ENCODE measurements at regions not wholly inside any gene's neighbourhood (a gene's known extent, or its start where the extent isn't known, plus 50 kb on each side); places are given as distances from the start of the nearest gene placed in this dataset.

DNA sequence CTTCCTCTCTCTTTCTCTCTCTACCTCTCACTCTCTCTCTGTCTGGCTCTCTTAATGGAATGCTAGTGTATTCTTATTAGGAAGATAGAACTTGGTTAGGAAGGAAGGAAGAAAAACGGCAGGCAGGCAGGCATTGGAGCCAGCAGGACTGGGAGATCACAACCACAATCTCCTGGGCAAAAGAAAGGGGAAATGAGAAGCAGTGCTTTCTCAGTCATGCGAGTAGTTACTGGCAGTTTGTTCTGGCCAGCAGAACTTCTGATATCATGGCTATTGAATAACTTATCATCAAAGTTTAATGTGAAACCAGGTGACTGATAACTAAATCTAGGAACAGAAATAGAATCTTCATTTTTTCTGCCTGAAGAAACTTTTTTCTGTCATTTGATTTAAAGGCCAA lies 60.9 kb upstream of the PAGE1 start:
- Histone ChIP-seq H3K4me1 (no peaks in the 10 kb centered on the region), H3K36me3 (no peaks in the 10 kb centered on the region), H3K9me3 (no peaks in the 10 kb centered on the region), H3K27me3 (no peaks in the 10 kb centered on the region), H3K27ac (no peak overlapping the region), H3K4me3 (no peak overlapping the region)
- no peak for ATAC-seq (ENCODE audit: low FRiP score in 2 of 2)
- no peak for DNase-seq
- TF ChIP-seq, protein P1, sequence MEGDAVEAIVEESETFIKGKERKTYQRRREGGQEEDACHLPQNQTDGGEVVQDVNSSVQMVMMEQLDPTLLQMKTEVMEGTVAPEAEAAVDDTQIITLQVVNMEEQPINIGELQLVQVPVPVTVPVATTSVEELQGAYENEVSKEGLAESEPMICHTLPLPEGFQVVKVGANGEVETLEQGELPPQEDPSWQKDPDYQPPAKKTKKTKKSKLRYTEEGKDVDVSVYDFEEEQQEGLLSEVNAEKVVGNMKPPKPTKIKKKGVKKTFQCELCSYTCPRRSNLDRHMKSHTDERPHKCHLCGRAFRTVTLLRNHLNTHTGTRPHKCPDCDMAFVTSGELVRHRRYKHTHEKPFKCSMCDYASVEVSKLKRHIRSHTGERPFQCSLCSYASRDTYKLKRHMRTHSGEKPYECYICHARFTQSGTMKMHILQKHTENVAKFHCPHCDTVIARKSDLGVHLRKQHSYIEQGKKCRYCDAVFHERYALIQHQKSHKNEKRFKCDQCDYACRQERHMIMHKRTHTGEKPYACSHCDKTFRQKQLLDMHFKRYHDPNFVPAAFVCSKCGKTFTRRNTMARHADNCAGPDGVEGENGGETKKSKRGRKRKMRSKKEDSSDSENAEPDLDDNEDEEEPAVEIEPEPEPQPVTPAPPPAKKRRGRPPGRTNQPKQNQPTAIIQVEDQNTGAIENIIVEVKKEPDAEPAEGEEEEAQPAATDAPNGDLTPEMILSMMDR (IDR thresholded peaks at IDR 0.05) = no peak
- TF ChIP-seq EP300 (IDR thresholded peaks at IDR 0.05) (no peak), POLR2AphosphoS5 (IDR thresholded peaks at IDR 0.05) (no peak), POLR2A (IDR thresholded peaks at IDR 0.05) (no peak)
- WGBS, 2 donors = 18 to 27% methylated on average over 2 of the region's 2 CpGs

DNA sequence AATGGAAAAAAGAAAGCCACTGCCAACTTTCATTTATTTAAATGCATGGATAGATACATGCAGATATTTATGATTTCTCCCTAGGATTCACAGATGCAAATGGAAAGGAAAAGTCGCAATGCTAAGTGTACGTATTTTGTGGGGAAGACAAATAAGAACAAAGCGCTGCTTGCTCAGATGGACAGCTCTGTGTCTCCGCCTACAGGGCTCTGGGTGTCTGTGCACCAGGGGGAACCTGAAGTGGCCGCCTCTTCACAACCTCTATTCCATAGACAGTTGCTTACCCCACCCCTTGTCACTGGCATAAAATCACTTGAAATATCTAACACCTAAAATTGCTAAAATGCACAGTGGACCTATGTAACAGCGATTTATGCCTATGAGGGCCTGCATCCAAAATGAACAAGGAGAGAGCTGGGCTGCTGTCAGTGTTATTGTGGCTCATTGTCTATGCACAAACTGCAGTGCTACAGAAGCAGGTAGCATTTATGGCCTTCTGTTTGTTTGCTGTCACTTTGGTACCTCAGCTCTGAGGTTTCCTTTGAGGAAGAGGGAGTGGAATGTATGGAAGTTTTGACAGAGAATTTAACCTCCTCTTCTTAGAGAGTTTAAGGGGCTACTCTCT lies 58.6 kb upstream of the PAGE1 start:
- Histone ChIP-seq H3K4me1 (no peaks in the 10 kb centered on the region), H3K4me3 (no peak overlapping the region), H3K9me3 (no peaks in the 10 kb centered on the region), H3K36me3 (no peaks in the 10 kb centered on the region), H3K27ac (no peak overlapping the region), H3K27me3 (no peaks in the 10 kb centered on the region)
- ATAC-seq (ENCODE audit: low FRiP score in 2 of 2) = peak in 1 of 2 donors; percentile 74
- 5 to 18% methylated on average over 2 to 6 of the region's 6 CpGs for WGBS, 2 donors
- peak in 1 of 2 donors; percentile 25 for DNase-seq
- TF ChIP-seq EP300 (IDR thresholded peaks at IDR 0.05) = no peak
- TF ChIP-seq, protein P1 (IDR thresholded peaks at IDR 0.05) = peak; percentile 50 to 60 (median 57)

DNA sequence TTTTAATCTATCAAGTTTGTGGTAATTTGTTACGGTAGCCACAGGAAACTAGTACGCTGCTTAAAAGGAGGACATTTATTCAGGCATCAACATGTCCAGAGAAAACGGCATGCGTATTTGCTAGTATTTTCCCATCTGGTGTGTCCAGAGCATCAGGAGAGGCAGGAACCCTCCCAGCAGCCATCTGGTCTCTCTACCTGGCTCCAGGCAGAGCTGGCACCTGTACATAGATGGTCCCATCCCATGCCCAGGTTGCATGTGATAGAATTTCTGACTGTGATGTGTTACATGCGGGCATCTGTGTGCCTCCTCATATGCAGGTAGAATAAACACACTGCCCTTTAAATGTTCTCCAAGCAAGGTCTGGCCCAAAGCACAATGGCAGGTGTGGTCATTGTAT lies 57.9 kb upstream of the PAGE1 start:
- 88% methylated on average over 5 of the region's 5 CpGs for WGBS, 2 donors
- no peak overlapping the region for H3K4me3 ChIP-seq
- H3K27me3 ChIP-seq = no peaks in the 10 kb centered on the region
- ATAC-seq (ENCODE audit: low FRiP score in 2 of 2) (no peak), DNase-seq (no peak)
- H3K9me3 ChIP-seq = no peaks in the 10 kb centered on the region
- no peaks in the 10 kb centered on the region for H3K36me3 ChIP-seq
- no peaks in the 10 kb centered on the region for H3K4me1 ChIP-seq
- TF ChIP-seq POLR2AphosphoS5 (IDR thresholded peaks at IDR 0.05) (no peak), POLR2A (IDR thresholded peaks at IDR 0.05) (no peak), EP300 (IDR thresholded peaks at IDR 0.05) (no peak)
- TF ChIP-seq, protein P1 (IDR thresholded peaks at IDR 0.05) = no peak
- no peak overlapping the region for H3K27ac ChIP-seq

DNA sequence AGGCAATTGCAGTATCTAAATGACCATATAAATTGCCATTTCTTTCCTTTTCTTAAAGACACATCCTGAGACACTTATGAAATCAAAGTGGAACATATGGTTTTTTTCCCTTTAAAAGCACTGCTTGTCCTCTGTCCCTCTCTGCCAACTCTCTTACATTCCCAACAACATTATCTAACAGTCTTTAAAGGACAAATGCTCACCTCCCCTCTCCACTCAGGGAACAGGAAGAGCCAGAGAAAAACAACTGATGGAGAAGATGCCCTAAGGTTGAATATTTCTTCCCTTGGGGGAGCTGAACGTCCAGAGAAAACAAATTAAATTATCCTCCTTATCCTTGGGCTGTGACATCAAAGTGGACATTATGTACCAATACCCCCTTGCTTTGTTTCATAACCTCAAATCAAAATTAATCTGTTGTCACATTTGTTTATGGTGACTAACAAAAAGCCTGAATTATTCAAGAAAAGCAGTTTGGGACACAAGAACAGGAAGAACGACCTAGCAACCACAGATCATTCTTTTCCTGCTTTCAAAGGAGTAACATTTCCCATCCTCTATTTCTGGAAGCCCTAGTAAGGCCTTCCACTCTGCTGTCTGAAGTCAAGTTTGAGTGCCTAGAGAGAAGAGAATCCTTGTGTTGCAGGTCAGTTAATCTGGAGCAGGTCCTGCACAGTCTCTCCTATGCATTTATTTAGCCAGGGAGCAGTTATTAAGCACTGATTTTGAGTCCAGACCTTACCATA lies 52.6 kb upstream of the PAGE1 start:
- Histone ChIP-seq H3K36me3 (no peaks in the 10 kb centered on the region), H3K27ac (no peak overlapping the region), H3K4me3 (no peak overlapping the region), H3K27me3 (no peaks in the 10 kb centered on the region), H3K4me1 (no peaks in the 10 kb centered on the region), H3K9me3 (no peaks in the 10 kb centered on the region)
- TF ChIP-seq POLR2A (IDR thresholded peaks at IDR 0.05) (no peak), POLR2AphosphoS5 (IDR thresholded peaks at IDR 0.05) (no peak), EP300 (IDR thresholded peaks at IDR 0.05) (no peak)
- TF ChIP-seq, protein P1 (IDR thresholded peaks at IDR 0.05) = no peak
- ATAC-seq (ENCODE audit: low FRiP score in 2 of 2) (no peak), DNase-seq (no peak)
- 20 to 24% methylated on average over 2 of the region's 2 CpGs for WGBS, 2 donors

DNA sequence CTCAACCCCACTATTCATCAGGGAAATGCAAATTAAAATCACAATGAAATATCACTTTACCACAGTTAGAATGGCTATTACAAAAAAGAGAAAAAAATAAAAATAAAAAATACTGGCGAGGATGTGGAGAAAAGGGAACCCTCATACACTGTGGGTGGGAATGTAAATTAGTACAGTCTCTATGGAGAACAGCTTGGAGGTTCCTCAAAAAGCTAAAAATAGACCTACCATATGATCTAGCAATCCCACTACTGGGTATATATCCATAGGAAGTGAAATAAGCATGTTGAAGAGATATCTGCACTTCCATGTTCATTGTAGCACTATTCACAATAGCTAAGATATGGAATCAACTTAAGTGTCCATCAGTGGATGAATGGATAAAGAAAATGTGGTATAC lies 50.5 kb upstream of the PAGE1 start:
- Histone ChIP-seq H3K27ac (no peak overlapping the region), H3K4me3 (no peak overlapping the region), H3K36me3 (no peaks in the 10 kb centered on the region), H3K9me3 (no peaks in the 10 kb centered on the region), H3K4me1 (no peaks in the 10 kb centered on the region), H3K27me3 (no peaks in the 10 kb centered on the region)
- DNase-seq (no peak), ATAC-seq (ENCODE audit: low FRiP score in 2 of 2) (no peak)
- no peak for TF ChIP-seq POLR2A (IDR thresholded peaks at IDR 0.05)
- TF ChIP-seq EP300 (IDR thresholded peaks at IDR 0.05) = no peak
- TF ChIP-seq, protein P1 (IDR thresholded peaks at IDR 0.05) = no peak
- no peak for TF ChIP-seq POLR2AphosphoS5 (IDR thresholded peaks at IDR 0.05)
- 57 to 81% methylated on average over 1 of the region's 1 CpG for WGBS, 2 donors

All from upper lobe of left lung (tissue), 6 donors.